ENCODE measurements at regions not wholly inside any gene's neighbourhood (a gene's known extent, or its start where the extent isn't known, plus 50 kb on each side); places are given as distances from the start of the nearest gene placed in this dataset.

- Histone ChIP-seq H3K4me1 (ENCODE audit: insufficient read depth) (peaks cover 10% of the 10 kb centered on the region), H4K20me1 (replicated peaks; ENCODE audit: insufficient read depth) (no peaks in the 10 kb centered on the region), H3K27ac (ENCODE audit: low read depth) (no peak overlapping the region), H3K9me2 (ENCODE audit: insufficient read depth) (no peaks in the 10 kb centered on the region; the same call in 1 of the 2 replicates), H3F3A (replicated peaks; ENCODE audit: low read depth) (no peaks in the 10 kb centered on the region), H3K4me3 (no peak overlapping the region), H3K36me3 (ENCODE audit: insufficient read depth) (no peaks in the 10 kb centered on the region), H3K27me3 (ENCODE audit: insufficient read depth) (no peaks in the 10 kb centered on the region), H3K4me2 (0 out of 2 replicates have a peak overlapping the region, but pooled peaks have one; percentile 36), H2AFZ (peak overlapping the region; percentile 64; the same call in 1 of the 2 replicates), H3K79me2 (replicated peaks; ENCODE audit: insufficient read depth) (no peaks in the 10 kb centered on the region)
- Mint-ChIP-seq H3K9me3 (no peaks in the 10 kb centered on the region), H3K4me1 (peaks cover 11% of the 10 kb centered on the region), H3K36me3 (ENCODE audit: low read depth) (no peaks in the 10 kb centered on the region), H3K27ac (no peak overlapping the region), H3K4me3 (no peak overlapping the region), H3K27me3 (ENCODE audit: insufficient read depth, low read depth, poor library complexity) (no peaks in the 10 kb centered on the region)
- DNase-seq (ENCODE audit: low spot score) (no peak), ATAC-seq (no peak)
- TF ChIP-seq REST (IDR thresholded peaks at IDR 0.05; ENCODE audit: unreplicated experiment) (no peak), CTCF (conservative IDR thresholded peaks at IDR 0.05; ENCODE audit: low read depth in 2 of 2) (no peak), EZH2phosphoT487 (IDR thresholded peaks at IDR 0.05; ENCODE audit: unreplicated experiment) (no peak), EZH2 (IDR thresholded peaks at IDR 0.05; ENCODE audit: low read depth, unreplicated experiment) (no peak), JUNB (IDR thresholded peaks at IDR 0.05; ENCODE audit: unreplicated experiment) (no peak), ETS1 (IDR thresholded peaks at IDR 0.05) (no peak), ZNF462 (CRISPR knock-in tag; IDR thresholded peaks at IDR 0.05) (no peak), CREB1 (CRISPR knock-in tag; IDR thresholded peaks at IDR 0.05; ENCODE audit: low read depth) (no peak), ZNF114 (CRISPR knock-in tag; IDR thresholded peaks at IDR 0.05) (no peak), ZNF331 (CRISPR knock-in tag; IDR thresholded peaks at IDR 0.05; ENCODE audit: low read depth) (no peak), NANOG (IDR thresholded peaks at IDR 0.05; ENCODE audit: borderline replicate concordance) (no peak), STAT1 (IDR thresholded peaks at IDR 0.05; ENCODE audit: unreplicated experiment) (no peak), POLR2AphosphoS5 (IDR thresholded peaks at IDR 0.05; ENCODE audit: low read depth) (no peak)
Observed at GRCh38 chr5:88502179-88503040, 233.8 kb upstream of the TMEM161B start.

All from GM23338 (cell line).